Vagina (tissue), 2 donors: ENCODE measurements at regions not wholly inside any gene's neighbourhood (a gene's known extent, or its start where the extent isn't known, plus 50 kb on each side); places are given as distances from the start of the nearest gene placed in this dataset.

Experiments
- POLR2A ChIP-seq, 2 donors: fragments of 450-650 bp; IDR thresholded peaks; one replicate each; pipeline ENCODE4 v1.6.1; 2017; ENCODE audit warnings: antibody characterized with exemption in 2 of 2, mild to moderate bottlenecking in 2 of 2, moderate library complexity in 2 of 2
- POLR2AphosphoS5 ChIP-seq, 2 donors: sonication (generic); formaldehyde crosslinking; IDR thresholded peaks; one replicate each; pipeline ENCODE4 v1.9.0; 2017; ENCODE audit warnings: antibody characterized with exemption in 2 of 2, mild to moderate bottlenecking in 2 of 2, low read depth in 1 of 2; ENCODE audit not compliant: insufficient read depth in 1 of 2
- TF ChIP-seq, protein P1 (sequence below), 3 experiments: fragments of 450-650 bp in 2 of 3; fragments of 200-600 bp in 1 of 3; sonication (generic) in 1 of 3; IDR thresholded peaks; one replicate each; pipeline ENCODE4 v1.5.1; 2017 to 2019; ENCODE audit warnings: antibody characterized with exemption in 3 of 3, mild to moderate bottlenecking in 2 of 3, moderate library complexity in 2 of 3

DNA sequence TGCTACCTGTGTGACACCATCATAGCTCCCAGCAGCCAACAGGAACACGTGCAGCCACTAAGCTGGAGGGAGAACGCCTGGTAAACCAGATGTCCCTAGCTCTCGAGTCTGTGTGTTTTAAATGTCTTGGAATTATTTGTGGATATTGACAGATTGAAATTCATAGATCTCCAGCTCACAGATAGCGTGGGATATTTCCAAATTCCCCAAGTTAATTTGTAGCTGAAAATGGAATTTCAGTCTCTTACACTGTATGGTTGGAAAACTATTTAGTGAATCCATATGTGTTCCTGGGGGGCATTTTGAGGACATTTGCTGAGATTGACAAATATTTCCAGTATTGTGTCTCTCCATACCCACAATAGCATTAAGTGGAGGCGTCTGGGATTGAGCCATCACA, 618.6 kb upstream of the TMEM132C start:
- TF ChIP-seq, protein P1, sequence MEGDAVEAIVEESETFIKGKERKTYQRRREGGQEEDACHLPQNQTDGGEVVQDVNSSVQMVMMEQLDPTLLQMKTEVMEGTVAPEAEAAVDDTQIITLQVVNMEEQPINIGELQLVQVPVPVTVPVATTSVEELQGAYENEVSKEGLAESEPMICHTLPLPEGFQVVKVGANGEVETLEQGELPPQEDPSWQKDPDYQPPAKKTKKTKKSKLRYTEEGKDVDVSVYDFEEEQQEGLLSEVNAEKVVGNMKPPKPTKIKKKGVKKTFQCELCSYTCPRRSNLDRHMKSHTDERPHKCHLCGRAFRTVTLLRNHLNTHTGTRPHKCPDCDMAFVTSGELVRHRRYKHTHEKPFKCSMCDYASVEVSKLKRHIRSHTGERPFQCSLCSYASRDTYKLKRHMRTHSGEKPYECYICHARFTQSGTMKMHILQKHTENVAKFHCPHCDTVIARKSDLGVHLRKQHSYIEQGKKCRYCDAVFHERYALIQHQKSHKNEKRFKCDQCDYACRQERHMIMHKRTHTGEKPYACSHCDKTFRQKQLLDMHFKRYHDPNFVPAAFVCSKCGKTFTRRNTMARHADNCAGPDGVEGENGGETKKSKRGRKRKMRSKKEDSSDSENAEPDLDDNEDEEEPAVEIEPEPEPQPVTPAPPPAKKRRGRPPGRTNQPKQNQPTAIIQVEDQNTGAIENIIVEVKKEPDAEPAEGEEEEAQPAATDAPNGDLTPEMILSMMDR (IDR thresholded peaks at IDR 0.05): no peak
- TF ChIP-seq POLR2A (IDR thresholded peaks at IDR 0.05) (no peak), POLR2AphosphoS5 (IDR thresholded peaks at IDR 0.05; ENCODE audit: insufficient read depth in 1 of 2, low read depth in 1 of 2) (no peak)
